SIG-M5 treated with dmso at 0.1 percent for 504 hours (cell line): ENCODE measurements at regions not wholly inside any gene's neighbourhood (a gene's known extent, or its start where the extent isn't known, plus 50 kb on each side); places are given as distances from the start of the nearest gene placed in this dataset.

ENCODE experiments used
- DNase-seq: peaks from one replicate; lab custom pipeline; 2025; ENCODE audit not compliant: unreplicated experiment; lab: John Stamatoyannopoulos, UW

DNA sequence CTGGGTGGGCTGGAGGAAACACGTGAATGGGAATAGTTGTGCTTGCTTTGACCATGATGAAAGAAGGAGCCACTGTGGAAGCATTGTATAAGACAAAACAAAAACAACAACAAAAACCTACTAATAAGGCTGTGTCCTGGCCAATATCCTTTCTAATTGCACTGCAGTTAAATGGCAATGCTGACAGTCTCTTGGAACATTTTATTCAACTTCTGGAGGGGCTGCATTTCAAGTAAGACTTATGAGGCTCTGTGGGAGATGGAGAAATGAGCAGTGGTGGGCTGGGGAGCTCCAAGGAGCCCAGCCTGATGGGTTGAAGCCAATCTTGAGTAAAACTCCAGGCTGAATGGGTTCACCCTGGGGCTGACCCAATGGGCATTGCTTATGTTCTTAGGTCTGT lies 99.8 kb upstream of the ROPN1 start:
- no peak for DNase-seq

DNA sequence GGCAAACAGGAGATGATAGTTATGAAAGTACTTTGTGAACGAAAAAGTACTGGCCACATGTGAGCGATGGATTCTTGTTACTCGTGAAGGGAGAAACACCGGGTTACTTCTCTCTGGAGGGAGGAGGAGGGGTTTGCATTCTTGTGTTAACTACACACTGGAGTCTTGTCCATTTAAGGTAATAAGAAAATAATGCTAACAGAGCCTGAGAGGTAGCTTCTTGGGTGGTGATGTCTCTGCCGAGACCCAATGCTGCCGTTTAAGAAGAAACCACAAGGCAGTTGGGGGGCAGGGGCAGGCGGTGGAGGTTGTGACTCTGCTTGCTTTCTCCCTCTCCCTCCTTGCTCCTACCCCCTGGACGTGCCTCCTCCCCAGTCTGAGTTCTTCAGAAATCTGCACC lies 100.9 kb upstream of the ROPN1 start:
- no peak for DNase-seq

DNA sequence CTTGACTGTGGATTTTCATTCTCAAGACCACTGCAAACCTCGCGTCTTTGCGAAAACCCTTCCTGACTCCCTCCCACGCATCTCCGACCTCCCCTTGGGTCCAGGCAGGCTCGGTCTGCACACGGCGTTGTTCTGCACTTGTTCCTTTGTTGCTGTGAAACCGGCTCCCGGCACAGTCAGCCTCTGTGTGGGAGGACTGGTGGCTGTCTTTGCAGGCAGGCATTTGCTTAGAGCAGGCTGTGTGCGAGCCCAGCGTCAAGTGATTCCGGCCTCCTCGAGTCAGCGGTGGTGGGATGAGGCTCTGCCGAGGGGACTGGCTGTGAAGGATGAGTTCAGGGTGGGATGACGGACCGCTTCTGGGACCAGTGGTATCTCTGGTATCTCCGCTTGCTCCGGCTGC lies 102.6 kb upstream of the ROPN1 start:
- DNase-seq, result no peak

DNA sequence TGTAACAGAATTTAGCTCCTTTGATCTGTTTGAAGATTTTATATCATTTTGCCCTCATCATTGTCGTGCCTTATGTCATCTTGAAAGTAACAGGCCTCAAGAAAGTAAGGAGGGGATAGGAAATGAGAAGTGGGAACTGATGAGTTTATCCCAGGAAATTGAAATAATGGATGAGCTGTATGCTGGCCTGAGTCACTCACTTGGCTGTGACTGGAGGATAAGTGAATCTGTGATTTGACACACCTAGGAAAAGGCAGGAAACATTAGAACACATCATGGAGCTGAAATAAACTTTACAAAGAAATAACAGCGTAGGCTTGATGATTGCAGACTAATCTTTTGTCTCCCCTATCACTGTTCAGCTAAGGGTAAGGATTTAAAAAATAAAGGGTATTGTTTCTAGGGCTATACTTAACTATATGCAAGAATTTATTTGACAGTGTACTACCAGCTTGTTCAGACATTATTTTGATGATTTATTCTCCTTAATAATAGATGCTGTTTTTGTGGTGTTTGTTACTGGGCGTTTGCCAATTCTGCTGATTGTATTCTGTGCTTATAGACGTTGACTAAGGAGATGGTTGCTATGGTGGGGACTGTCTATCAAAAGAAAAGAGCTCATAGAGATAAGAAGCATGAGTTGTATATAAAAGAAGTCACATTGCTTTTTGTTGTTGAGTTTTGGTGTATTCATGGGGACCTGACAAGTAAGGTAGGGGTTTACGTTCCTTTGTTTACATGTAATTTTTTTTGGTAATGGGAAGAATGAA lies 105.6 kb upstream of the ROPN1 start:
- DNase-seq, result no peak

DNA sequence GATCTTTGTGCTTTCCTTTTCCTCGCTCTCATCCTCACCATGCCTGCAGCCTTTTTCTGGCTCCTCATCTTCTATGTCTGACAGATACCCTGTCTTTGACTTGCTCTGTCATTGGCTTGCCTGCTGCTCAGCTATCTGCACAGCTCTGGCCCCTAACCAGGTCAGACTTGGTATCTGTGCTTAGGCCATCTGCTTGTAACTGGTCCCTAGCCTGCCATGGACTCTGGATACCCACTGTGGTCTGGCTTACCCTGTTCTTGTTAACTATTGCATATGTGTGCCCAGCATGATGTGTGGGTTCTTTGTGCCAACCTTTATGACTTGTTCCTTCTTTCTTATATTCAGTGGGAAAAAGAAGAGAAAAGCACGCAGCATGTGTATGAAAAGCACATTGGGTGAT lies 109.7 kb upstream of the ROPN1 start:
- DNase-seq, result no peak

DNA sequence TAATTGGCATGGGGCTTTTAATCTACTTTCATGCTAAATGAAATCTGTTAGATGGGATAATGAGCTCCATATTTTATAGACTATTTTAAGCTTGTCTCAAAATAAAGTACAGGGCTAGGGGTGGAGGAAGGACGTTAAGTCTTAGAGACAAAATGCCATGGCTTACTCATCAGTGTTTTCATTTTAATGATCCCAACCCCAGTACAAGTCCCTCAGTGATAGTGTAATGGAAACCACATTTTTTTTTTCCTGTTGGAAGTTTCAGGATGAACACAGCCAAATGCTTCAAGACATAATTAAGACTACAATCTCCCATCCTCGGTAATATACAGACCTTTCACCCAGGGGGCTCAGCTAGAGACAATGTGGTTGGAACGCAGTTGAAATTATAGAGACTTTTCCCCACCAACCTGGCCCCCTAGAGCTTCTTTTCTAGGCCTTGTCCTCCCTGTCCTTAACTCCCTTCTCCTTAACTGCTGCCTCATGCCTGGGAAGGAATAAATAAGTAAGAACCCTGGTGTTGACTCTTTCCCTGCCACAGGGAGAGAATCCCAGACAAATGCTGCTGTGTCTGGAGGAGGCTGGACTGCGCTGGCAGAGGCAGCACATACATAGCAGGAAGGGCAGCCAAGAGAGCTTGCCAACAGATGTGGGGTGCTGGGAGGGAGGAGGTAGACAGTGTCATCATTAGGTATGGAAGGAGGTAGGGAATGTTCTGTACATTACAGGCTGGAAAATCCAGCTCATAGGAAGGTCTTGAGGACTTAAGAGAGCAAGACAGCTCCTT lies 115.4 kb upstream of the ROPN1 start:
- DNase-seq, result no peak

DNA sequence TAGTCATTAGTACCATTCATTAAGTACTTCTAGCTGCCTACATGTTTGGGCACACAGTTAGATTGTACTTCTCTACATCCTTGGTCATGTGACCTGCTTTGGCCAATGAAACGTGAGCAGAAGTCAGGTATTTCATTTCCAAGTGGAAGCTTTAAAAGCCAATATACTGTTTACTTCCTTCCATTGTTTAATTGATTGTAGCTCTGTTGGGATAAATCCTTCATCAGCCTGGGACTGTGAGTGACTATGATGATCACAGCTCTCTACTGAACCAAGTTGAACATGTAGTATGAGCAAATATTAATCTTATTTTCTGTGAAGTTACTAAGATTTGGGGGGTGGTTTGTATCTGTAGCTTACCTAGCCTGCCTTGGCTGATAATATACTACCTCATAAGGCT lies 116.5 kb upstream of the ROPN1 start:
- DNase-seq, result no peak

DNA sequence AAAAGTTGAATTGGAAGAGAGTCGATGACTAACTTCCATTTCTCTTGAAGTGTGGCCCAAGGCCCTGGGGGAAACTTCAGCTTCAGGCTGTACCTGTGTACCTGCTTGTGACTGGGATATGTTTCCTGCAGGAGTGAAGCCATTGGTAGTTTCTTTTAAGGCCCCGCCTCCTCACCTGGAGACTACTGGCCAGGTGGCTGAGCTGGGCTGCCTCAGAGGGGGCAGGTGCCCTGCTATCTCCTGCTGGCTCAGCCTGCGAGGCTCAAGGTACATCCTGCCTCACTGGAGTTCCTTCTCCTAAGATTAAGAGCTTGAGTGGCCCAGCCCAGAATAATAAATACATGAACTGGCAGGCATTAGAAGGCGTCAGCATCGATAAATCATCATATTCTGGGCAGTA lies 121.6 kb upstream of the ROPN1 start:
- no peak for DNase-seq

DNA sequence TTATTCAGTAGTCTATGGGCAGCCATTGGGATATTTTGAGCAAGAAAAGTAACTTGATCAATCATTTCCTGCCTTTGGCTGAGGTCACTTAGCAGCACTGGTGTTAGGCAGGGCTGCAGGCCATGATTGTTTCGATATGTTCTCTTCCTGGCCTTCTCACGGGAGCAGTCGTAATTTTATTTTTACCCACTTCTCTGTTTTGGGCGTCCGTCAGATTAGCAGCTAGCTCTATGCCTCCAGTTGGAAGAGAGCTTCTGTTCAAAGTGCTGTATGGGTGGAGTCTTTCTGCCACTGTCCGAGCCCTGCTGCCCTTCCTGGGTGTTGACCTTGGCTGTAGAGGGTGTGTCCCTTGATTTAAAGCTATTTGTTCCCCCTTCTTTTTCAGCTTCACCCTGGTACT lies 123.4 kb upstream of the ROPN1 start:
- no peak for DNase-seq

DNA sequence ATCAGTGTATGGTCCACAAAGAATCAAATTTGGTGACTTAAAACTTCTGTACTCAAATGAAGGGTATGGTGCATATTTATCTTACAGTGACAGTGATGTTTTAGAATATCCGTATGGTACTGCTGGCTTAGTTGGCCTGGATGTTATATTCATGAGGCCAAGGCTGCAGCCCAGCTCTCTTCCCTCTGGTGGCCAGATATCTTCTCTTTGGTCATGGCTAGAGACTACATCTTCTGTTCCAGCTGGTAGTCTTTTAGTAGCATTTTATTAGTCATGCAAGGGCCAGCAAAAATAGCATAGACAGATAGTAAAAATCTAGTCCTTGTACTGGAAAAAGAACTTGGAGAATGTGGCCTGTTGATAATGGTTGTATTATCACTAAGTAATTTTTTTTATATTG lies 124.0 kb upstream of the ROPN1 start:
- DNase-seq, result no peak

DNA sequence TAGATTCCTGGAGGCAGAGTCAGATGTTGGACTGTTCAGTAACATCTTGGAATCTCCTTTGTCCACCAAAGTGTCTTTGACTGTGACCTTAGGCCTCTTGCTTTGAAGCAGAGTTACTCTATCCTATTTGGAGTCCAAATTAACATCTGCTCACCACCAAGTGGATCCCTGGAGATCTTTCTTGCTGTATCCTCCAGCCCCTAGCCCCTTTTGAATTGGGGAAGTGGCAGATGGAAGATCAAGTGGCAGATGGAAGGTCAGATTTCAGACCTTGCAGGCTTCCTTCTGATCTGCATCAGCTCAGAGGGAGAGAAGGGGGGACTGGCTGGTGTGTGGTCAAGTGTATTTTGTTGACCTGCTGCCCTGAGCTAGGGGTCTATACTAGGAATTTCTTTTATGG lies 125.0 kb upstream of the ROPN1 start:
- no peak for DNase-seq

DNA sequence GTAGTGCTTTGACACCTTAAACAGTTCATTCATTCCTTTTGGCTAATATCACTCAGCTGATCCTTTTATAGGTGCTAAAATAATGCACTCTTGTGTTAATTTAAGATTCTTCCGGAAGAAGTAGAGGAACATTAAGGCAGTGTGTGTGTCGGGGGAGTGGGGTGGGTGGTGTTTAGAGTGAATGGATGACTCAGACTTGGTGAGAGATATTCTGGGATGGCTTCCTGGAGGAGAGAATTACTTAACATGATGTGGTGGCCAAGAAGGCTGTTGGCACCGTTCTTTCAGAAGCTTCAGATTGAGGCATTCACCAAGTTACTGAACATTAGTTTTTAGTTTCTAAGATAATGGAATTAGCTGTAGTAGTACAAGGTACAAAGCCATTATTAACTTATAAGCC lies 125.6 kb upstream of the ROPN1 start:
- DNase-seq, result no peak

DNA sequence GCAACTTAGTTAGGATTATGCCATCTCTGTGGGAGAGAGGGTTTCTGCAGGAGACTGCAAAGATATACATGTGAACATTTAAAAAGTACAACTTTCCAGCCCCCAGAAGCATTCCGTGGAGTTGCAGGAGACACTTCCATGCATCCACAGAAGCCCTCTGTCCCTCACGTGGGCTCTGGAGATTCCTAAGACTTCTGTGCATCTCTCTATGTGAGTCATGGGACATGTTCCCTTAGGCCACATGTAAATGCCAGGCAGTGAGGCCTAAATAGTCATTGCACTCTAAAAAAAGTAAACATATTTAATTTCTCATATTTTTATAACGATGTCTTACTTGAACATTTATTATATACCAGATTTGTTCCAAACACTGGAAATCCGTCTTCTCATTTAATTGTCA lies 126.5 kb upstream of the ROPN1 start:
- no peak for DNase-seq

DNA sequence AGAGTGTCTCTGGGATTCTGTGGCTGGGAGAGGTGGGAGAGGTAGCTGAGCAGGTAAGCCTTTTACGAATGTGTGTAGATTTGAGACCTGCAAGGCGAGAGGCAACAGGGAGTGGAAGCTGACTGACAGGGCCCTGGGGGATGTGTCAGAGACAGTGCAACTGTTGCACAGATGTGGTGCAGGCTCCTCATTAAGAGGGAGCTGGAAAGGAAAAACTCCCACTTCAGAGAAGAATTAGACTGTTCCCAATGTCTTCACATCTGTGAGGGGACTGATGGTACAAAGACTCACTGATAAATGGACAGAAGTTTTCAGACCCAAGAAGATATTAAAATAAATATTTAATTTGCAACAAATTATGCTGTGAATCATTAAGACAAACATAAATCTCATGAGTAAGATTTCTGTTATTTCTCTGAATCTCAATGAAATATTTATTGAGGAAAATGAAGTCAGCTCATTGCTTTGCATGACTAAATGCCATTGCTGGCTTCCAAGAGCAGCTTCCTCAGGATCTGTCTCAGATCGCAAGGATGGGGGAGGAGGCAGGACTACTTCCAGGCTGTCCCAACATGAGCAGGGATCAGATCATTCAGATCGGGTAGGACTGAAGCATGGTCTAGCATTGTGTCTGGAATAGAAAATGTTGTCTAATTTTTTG lies 127.3 kb upstream of the ROPN1 start:
- no peak for DNase-seq

DNA sequence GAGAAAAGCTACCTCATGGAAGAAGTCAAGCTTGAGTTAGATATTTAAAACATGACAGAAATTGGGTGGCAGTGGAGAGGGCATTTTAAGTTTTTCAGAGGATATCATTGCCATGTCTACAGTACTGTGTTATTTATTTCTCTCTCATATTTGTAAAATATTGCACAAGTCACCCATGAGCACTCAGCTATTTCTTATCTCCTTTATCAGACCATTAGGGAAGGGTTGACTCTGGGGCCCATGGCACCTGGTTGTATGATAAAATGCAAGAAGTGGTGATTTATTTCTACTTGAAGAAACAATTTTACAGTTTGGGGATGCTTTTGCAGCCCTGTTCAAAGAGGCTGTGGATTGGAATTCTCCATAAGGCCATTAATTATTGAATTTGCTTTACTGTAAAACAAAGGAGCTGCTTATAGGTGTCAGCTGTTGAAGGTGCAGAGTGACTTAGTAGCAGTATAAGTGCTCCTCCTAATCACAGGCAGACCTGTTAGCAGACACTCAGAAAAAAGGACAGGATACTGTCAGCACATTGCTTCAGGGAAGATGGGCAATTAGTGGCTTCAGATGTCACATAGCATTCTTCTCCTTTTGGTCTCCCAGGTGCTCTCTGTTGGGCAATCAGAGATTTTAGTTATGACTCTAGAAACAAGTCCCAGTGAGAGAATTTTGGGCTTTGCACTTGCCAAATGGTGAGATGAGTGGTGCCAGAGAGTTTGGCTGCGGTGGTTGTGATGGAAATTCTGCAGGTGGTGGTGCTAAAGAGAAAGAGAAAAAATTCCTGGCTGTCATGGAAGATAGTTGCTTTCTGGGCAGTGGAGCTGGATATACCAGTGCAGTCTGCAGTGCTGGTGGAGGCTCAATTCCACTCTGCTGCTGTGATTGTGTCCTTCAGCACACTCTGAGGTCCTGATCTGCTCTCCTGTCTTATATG lies 129.7 kb upstream of the ROPN1 start:
- DNase-seq, result no peak

DNA sequence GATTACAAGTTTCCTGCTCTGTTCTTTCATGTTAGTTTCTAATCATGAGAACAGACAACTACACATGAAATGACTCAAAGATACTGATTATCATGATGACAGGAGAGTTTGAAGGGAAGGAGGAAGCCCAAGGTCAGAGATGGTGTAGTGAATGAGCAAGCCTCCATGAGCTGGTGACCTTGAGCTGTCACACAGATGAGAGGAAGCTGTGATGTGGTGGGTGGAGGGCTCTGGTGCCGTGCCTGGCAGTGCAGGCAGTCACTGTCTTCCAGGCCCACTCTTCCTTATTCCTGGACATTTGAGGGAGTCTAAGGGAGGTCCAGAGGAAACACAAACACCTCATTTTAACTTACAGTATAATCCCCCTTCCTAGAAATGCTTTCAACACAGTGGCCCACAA lies 133.4 kb upstream of the ROPN1 start:
- DNase-seq, result no peak

DNA sequence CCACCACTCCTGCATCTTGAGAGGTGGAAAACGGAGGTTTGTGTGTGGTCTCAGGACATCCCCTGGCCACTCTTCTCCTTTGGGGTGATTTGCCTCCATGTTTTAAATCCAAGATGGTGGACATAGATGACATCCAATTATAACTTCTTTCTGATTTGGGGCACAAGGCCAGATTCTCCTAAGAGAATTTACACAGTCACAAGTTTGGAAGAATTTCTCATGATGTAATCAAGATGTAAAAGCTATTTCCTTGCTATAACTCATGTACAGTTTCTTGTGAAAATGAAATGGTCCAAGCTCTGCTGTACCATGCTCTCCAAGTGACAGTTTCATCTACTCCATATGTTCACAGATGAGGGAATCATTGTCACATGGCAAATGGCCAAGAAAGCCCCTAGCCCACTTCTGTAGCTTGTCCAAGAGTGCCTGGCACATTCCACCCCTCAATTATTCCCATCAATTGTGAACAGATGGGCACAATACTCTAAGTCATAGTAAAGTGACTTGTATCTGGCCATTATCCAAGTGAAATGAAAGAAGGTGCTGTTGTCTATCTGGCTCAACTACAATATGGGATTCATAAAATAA lies 134.6 kb upstream of the ROPN1 start:
- DNase-seq, result no peak

DNA sequence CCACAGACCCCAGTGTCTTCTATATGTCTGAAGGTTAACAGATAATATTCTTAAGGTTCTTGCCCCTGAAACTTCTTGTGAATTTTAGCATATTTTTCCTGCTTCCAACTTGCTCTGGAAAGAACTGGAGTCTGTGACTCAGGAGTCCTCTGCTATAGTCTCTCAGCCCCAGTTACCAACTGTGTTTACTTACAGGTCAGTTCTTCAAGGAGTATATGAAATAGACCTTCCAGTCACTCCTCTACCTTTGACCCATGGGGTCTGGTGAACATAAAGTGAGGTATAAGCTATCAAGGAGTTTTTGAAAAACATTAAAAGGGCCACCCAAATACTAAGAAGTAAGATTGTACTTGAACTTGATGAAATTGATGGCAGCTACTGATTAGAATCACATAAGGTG lies 139.2 kb upstream of the ROPN1 start:
- DNase-seq, result no peak

DNA sequence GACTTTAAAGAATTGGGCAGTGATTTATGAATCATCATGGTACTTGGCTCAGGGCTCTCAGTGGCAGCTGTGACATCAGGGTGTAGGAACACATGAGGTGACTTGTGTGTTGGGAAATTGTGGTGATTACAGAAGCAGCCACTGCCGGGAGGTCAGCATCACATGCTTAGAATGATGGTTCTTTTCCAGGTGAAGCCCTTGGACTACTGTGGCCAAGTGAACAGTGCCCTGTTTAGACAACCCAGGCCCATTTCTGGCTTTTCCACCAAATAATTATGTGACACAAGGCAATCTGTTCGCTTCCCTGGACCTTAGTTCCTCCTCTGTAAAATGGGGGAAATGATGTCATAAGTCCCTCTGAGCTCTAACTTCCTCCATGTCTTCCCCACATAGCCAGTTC lies 139.7 kb upstream of the ROPN1 start:
- DNase-seq, result peak; percentile 5

DNA sequence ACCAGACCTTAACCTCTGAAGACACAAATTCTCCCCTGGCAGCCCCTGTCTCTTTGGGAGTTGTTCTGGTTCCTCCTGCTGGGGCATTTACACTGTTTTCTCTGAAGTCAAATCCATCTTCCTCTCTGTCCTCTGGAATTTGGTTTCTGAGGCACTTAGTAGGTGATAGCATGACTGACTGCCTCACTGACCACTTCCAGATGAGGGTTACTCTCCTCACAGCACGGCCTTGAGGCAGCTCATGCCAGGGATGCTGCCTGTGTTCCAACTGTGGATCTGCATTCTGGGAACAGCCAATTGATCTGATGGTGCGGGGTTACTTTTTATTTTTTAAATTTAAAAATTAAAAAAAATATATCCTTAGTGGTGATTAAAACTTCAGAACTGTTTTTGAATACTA lies 140.9 kb upstream of the ROPN1 start:
- DNase-seq, result no peak
